IPS-15b (cell line): ENCODE measurements at regions not wholly inside any gene's neighbourhood (a gene's known extent, or its start where the extent isn't known, plus 50 kb on each side); places are given as distances from the start of the nearest gene placed in this dataset.

Source experiments
- H3K27me3 ChIP-seq: one replicate; pipeline ENCODE4 v1.6.1; 2013; ENCODE audit warnings: low read length; ENCODE audit not compliant: control insufficient read depth, insufficient read depth
- H3K36me3 ChIP-seq: one replicate; pipeline ENCODE4 v1.6.1; 2013; ENCODE audit warnings: low read length; ENCODE audit not compliant: control insufficient read depth, insufficient read depth
- H3K4me1 ChIP-seq: one replicate; pipeline ENCODE4 v1.6.1; 2013; ENCODE audit warnings: mild to moderate bottlenecking, low read length; ENCODE audit not compliant: control insufficient read depth, insufficient read depth
- H3K4me3 ChIP-seq: one replicate; pipeline ENCODE4 v1.5.1; 2013; ENCODE audit warnings: low read depth, low read length
- H3K9ac ChIP-seq: one replicate; pipeline ENCODE4 v1.6.1; 2013; ENCODE audit warnings: low read depth, mild to moderate bottlenecking, low read length
- H3K9me3 ChIP-seq: one replicate; pipeline ENCODE4 v1.6.1; 2013; ENCODE audit warnings: mild to moderate bottlenecking, low read length; ENCODE audit not compliant: control insufficient read depth, insufficient read depth

DNA sequence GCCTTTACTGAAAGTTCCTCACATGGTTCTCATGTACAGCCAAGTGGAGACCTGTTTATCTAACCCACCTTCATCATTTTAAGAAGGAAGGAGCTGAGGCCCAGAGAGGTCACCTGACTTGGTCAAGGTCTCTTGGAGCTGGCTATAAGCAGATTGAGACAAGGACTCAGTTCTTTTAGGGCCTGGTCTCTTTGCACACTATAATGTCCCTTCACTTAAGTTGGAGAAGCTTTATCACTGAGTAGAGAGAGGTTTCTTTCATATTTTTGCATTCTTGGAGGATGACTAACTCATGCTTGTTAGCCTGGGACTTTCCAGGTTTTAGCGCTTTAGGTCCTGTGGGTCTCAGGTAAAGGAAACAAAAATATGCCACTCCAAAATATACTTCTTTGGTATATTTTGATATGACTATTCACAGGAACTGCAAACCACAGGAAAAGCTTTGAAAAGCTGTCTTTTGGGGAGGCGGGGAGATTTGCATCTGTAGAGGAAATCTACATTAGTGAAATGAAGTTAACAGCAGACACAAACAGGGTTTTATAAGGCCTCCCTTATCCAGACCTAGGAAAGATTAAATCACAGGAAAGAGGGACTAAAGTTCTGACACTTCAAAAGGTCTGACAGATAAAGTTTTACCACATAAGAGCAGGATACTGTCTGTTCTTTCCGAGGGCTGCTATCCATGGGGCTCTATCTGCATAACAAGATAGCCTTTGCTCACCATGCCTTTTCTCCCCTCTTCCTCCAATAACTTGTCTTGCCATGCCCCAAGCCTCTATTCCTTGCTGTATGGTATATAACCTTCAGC lies 95.8 kb upstream of the ANKRD55 start:
- Histone ChIP-seq H3K27me3 (no peaks in the 10 kb centered on the region), H3K9me3 (no peaks in the 10 kb centered on the region), H3K4me1 (peaks cover 6% of the 10 kb centered on the region), H3K9ac (no peak overlapping the region), H3K36me3 (no peaks in the 10 kb centered on the region), H3K4me3 (no peak overlapping the region)

DNA sequence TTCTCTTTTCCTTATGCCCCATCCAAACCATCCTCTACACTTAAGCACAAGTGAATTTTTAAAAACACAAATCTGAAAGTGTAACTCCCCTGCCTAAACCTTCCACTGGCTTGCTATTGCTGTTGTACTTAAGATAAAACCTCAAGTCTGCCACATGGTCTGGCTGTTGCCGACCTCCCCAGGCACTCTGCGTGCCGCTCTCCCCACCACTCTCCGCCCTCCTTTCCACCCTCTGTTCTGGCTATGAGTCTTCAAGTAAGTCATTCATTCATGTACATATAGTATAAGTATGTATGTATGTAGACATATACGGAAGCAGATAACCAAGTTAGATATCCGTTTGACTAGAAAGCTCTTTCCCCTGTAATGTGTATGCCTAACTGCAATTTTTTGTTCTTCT lies 94.7 kb upstream of the ANKRD55 start:
- H3K9ac ChIP-seq, result no peak overlapping the region
- H3K4me3 ChIP-seq, result no peak overlapping the region
- no peaks in the 10 kb centered on the region for H3K9me3 ChIP-seq
- H3K4me1 ChIP-seq, result peaks cover 6% of the 10 kb centered on the region
- no peaks in the 10 kb centered on the region for H3K27me3 ChIP-seq
- no peaks in the 10 kb centered on the region for H3K36me3 ChIP-seq

DNA sequence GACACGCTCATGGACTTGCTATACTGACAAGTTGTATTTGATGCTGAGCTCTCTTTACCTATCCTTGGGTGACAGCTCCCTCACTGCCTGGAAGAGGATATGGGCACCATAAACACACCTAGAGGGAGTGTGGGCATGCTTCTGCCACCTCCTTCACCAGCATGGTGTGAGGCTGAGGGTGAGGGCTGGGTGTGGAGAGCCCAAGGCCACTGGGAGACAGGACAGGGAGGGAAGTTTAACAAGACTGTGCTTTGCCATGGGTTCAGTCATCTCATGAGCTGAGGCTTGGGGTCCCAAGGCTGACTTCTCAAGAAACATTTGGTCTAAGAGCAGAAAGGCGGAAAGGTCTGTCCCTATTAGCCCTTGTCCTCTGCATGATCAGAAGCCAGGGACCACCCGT lies 93.6 kb upstream of the ANKRD55 start:
- no peak overlapping the region for H3K9ac ChIP-seq
- no peaks in the 10 kb centered on the region for H3K9me3 ChIP-seq
- H3K4me3 ChIP-seq, result no peak overlapping the region
- peaks cover 6% of the 10 kb centered on the region for H3K4me1 ChIP-seq
- no peaks in the 10 kb centered on the region for H3K27me3 ChIP-seq
- H3K36me3 ChIP-seq, result no peaks in the 10 kb centered on the region

DNA sequence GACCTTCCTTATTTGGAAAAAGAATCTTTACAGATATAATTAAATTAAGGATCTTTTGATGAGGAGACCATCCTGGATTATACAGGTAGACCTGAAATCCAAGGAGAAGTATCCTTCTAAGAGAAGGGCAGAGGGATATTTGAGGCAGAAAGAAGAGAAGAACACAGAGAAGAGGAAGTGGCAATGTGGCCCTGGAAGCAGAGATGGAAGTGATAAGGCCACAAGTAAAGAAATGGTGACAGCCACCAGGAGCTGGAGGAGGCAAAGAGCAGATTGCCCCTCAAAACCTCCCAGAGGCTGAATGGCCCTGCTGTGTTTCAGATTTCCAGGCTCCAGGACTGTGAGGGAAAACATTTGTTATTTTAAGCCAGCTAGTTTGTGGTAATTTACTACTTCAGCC lies 93.0 kb upstream of the ANKRD55 start:
- H3K4me1 ChIP-seq, result peaks cover 6% of the 10 kb centered on the region
- no peaks in the 10 kb centered on the region for H3K27me3 ChIP-seq
- no peaks in the 10 kb centered on the region for H3K36me3 ChIP-seq
- no peaks in the 10 kb centered on the region for H3K9me3 ChIP-seq
- no peak overlapping the region for H3K9ac ChIP-seq
- H3K4me3 ChIP-seq, result no peak overlapping the region

DNA sequence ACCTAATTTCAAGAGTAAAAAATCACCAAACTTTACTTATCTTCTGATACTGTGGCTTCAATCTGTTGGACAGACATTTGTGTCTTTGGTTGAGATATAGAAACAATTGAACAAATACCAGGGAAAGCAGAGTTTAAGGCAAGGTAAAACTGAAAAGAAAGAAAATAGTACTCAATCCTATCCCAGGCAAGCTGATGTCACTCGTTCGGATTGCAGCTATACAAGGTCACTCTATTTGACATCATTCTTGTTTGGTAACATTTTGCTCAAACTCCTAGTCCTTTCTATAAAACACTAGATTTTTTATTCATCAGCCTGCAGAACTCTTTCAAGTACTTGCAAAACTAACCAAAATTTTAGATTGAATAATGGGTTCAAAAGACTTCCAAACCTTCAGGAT lies 91.9 kb upstream of the ANKRD55 start:
- H3K9ac ChIP-seq, result no peak overlapping the region

DNA sequence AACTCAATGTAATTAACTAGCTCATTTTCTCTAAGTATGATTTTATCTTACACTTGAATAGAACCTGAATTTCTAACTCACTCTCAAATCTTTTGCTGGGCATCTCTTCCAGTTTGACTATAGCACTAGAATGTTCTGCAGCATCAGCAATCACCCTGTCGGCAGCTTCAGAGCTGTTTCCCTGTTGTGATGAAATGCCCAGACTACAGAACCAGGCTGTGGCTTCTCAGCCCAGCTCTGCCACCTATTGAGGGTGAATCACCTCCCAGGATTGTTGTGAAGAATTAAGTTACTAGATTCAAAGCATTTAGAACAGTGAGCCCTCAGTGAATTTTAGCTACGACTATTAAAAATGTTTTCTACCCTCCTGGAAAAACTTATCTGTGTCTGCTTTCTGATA lies 90.4 kb upstream of the ANKRD55 start:
- no peaks in the 10 kb centered on the region for H3K27me3 ChIP-seq

More for the DNA sequence above, 91.9 kb upstream of the ANKRD55 start:
- H3K4me1 ChIP-seq, result peaks cover 6% of the 10 kb centered on the region
- H3K27me3 ChIP-seq, result no peaks in the 10 kb centered on the region
- H3K4me3 ChIP-seq, result no peak overlapping the region
- no peaks in the 10 kb centered on the region for H3K36me3 ChIP-seq
- no peaks in the 10 kb centered on the region for H3K9me3 ChIP-seq

DNA sequence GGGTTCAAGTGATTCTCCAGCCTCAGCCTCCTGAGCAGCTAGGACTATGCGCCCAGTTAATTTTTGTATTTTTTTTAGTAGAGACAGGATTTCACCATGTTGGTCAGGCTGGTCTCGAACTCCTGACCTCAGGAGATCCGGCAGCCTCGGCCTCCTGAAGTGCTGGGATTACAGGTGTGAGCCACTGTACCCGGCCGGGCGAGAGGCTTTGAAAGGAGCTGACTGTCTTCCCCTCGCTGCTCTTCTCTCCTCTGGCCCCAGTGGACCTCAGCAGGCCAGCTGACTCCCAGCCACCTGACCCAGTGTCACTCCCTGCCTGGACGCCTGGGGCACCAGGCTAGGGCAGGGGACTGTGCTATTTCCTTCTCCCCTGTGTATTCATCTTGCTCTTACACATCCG lies 89.5 kb upstream of the ANKRD55 start:
- Histone ChIP-seq H3K4me3 (no peak overlapping the region), H3K9ac (no peak overlapping the region), H3K4me1 (no peaks in the 10 kb centered on the region), H3K36me3 (no peaks in the 10 kb centered on the region), H3K27me3 (no peaks in the 10 kb centered on the region), H3K9me3 (no peaks in the 10 kb centered on the region)

More for the DNA sequence above, 90.4 kb upstream of the ANKRD55 start:
- no peak overlapping the region for H3K4me3 ChIP-seq
- H3K4me1 ChIP-seq, result no peaks in the 10 kb centered on the region
- H3K9ac ChIP-seq, result no peak overlapping the region
- no peaks in the 10 kb centered on the region for H3K9me3 ChIP-seq
- no peaks in the 10 kb centered on the region for H3K36me3 ChIP-seq

DNA sequence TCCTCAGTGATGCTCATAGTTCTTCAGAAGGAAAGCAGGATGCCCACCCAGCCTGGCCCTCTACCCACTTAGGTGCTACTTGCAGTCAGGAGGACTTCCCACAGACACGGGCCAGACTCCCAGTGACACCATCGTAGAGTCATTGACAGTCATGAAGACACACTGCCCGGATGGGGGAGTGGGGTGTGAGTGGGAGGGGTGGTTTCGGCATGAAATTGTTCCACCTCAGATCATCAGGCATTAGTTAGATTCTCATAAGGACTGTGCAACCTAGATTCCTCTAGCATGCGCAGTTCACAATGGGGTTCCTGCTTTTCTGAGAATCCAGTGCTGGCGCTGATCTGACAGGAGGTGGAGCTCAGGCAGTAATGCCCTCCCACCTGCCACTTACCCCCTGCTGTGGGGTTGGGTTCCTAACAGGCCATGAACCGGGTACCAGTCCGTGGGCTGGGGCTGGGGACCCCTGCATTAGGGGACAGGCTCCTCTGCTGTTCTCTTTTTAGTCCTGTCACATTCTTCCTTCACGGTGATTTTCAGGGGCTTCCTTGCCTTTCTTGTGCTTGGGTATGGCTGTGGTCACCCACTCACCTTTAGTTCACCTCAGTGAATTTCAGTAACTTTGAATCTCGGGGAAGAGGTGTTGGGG lies 88.2 kb upstream of the ANKRD55 start:
- H3K9me3 ChIP-seq, result no peaks in the 10 kb centered on the region
- H3K36me3 ChIP-seq, result no peaks in the 10 kb centered on the region
- H3K4me1 ChIP-seq, result peaks cover 2% of the 10 kb centered on the region
- no peak overlapping the region for H3K4me3 ChIP-seq
- no peaks in the 10 kb centered on the region for H3K27me3 ChIP-seq
- H3K9ac ChIP-seq, result no peak overlapping the region

DNA sequence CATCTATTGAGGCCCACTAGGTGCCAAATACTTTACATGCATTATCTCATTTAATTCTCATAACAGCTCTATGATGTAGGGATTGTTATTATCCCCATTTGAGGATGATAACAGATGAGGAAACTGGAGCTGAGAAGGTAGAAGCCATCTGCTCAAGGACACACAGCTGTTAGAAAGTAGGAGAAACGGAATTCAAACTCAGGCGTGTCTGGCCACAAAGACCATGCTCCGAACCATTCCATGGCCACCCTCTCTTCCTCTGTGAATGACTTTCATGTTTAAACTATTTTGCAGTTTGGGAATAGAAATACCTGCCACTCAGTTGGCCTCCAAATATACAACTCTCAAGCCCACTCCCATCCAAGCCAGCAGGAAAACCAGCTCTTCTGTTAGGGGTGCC lies 87.6 kb upstream of the ANKRD55 start:
- Histone ChIP-seq H3K36me3 (no peaks in the 10 kb centered on the region), H3K9me3 (no peaks in the 10 kb centered on the region), H3K4me1 (peaks cover 8% of the 10 kb centered on the region), H3K27me3 (no peaks in the 10 kb centered on the region), H3K9ac (no peak overlapping the region), H3K4me3 (no peak overlapping the region)

DNA sequence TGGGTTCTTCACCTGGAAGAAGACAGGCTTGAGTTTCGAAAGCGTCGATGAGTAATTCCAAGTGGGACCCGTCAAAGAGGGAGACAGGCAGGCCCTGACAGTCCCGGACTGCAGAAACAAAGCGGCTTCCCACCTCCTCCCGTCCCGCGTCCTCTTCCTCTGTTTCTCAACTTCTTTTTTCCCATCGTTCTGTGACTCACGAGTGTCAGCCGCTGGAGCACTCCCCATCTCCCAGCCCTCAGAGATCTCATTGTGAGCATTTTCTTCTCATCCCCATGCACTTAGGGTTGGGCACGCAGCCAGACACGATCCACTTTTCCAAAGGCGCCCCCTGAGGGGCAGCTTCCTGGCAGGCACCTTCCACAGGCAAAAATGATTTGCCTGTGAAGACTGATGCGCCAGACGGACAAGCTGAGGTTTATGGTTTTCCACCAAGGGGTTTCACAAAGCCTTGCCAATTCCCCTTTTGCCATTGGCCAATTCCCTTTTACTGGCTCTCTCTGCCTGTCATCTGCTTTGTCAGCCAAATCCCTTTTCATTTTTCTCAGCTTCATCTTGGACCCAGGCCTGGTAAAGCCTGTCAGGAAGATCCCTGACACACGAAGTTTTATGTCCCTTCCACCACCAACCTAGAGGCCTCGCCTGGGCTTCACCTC lies 86.5 kb upstream of the ANKRD55 start:
- no peaks in the 10 kb centered on the region for H3K9me3 ChIP-seq
- no peak overlapping the region for H3K9ac ChIP-seq
- H3K36me3 ChIP-seq, result no peaks in the 10 kb centered on the region
- no peaks in the 10 kb centered on the region for H3K27me3 ChIP-seq
- no peak overlapping the region for H3K4me3 ChIP-seq
- peaks cover 9% of the 10 kb centered on the region for H3K4me1 ChIP-seq

DNA sequence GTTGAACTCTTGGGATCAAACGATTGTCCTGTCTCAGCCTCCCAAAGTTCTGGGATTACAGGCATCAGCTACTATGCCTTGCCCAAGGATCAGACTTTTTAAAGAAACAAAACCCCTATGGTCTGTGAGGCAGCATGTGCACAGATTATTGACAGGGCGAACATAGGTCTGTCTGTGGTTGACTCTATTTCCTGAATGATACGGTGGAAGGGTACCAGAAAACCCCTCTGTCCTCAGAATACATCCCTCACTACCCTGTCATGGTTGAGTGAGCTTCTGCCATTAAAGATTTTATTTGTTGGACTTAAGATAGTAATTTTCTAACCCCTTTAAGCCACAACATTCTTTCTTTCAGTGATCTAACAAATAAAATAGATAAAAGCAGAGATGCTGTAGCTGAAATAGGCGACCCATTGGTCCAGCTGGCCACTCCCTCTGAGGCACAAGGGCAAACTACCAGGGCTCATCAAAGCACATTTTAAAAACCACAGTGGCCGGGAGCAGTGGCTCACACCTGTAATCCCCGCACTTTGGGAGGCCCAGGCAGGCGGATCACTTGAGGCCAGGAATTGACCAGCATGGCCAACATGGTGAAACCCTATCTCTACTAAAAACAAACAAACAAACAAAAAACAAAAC lies 84.9 kb upstream of the ANKRD55 start:
- no peaks in the 10 kb centered on the region for H3K27me3 ChIP-seq
- H3K4me1 ChIP-seq, result peaks cover 9% of the 10 kb centered on the region
- no peak overlapping the region for H3K9ac ChIP-seq
- no peak overlapping the region for H3K4me3 ChIP-seq
- H3K9me3 ChIP-seq, result no peaks in the 10 kb centered on the region
- no peaks in the 10 kb centered on the region for H3K36me3 ChIP-seq
